HEK293 (cell line): ENCODE measurements at regions not wholly inside any gene's neighbourhood (a gene's known extent, or its start where the extent isn't known, plus 50 kb on each side); places are given as distances from the start of the nearest gene placed in this dataset.

Experiments used
- CTCF ChIA-PET: fragments of 350-600 bp; formaldehyde crosslinking; extraction: SDS; loops from one replicate; lab custom pipeline; 2021; ENCODE audit warnings: antibody characterized with exemption; lab: Yijun Ruan, JAX
- POLR2A ChIA-PET: fragments of 300-600 bp; formaldehyde crosslinking; extraction: SDS; loops from one replicate; lab custom pipeline; 2020; ENCODE audit warnings: antibody characterized with exemption, inconsistent platforms; lab: Yijun Ruan, JAX
- H3K27ac ChIP-seq: fragments of 200-500 bp; sonication (Bioruptor generic); 2 replicates; pipeline ENCODE4 v1.5.1; 2014; ENCODE audit warnings: low read depth, low read length, control low read depth, inconsistent platforms; ENCODE audit errors: extremely low read depth
- H3K36me3 ChIP-seq, 2 experiments: fragments of 200-500 bp in 1 of 2; sonication (Bioruptor generic) in 1 of 2; 1 replicate in 1 of 2; 2 replicates in 1 of 2; pipeline ENCODE4 v1.5.1; 2014 to 2017; ENCODE audit warnings: inconsistent platforms in 2 of 2, low read length in 2 of 2; ENCODE audit not compliant: control insufficient read depth in 2 of 2, insufficient read depth in 1 of 2
- H3K4me1 ChIP-seq: fragments of 200-500 bp; sonication (Bioruptor generic); 2 replicates; pipeline ENCODE4 v1.5.1; 2014; ENCODE audit warnings: mild to moderate bottlenecking, low read length, inconsistent platforms; ENCODE audit not compliant: control insufficient read depth, insufficient read depth
- H3K4me3 ChIP-seq: 2 replicates; pipeline ENCODE4 v1.5.1; 2011; ENCODE audit warnings: low read depth, mild to moderate bottlenecking, control low read depth, low read length, moderate library complexity
- H3K9me3 ChIP-seq: fragments of 200-500 bp; sonication (Bioruptor generic); 2 replicates; pipeline ENCODE4 v1.5.1; 2014; ENCODE audit warnings: low read depth, low read length, inconsistent platforms; ENCODE audit not compliant: control insufficient read depth, insufficient read depth
- GLI2 ChIP-seq: fragments of 450-650 bp; formaldehyde crosslinking; IDR thresholded peaks from 2 replicates; pipeline ENCODE4; 2017; ENCODE audit warnings: missing biosample characterization, missing genetic modification characterization, low read depth, borderline replicate concordance
- GLIS1 ChIP-seq: fragments of 450-650 bp; formaldehyde crosslinking; IDR thresholded peaks from 2 replicates; pipeline ENCODE4 v1.5.1; 2016; ENCODE audit warnings: missing biosample characterization, missing genetic modification characterization
- HOXC10 ChIP-seq: sonication (generic); formaldehyde crosslinking; IDR thresholded peaks from 2 replicates; pipeline ENCODE4 v1.8.1; 2023; ENCODE audit warnings: mild to moderate bottlenecking, missing genetic modification reagents
- KLF17 ChIP-seq: fragments of 450-650 bp; formaldehyde crosslinking; IDR thresholded peaks from 2 replicates; pipeline ENCODE4 v1.5.1; 2016; ENCODE audit warnings: missing biosample characterization, missing genetic modification characterization
- MYNN ChIP-seq: fragments of 450-650 bp; formaldehyde crosslinking; IDR thresholded peaks from 2 replicates; pipeline ENCODE4 v1.5.1; 2016; ENCODE audit warnings: missing biosample characterization, missing genetic modification characterization, borderline replicate concordance
- PRDM6 ChIP-seq: fragments of 450-650 bp; formaldehyde crosslinking; IDR thresholded peaks from 2 replicates; pipeline ENCODE4 v1.5.1; 2017; ENCODE audit warnings: missing biosample characterization, missing genetic modification characterization
- REPIN1 ChIP-seq: fragments of 450-650 bp; formaldehyde crosslinking; IDR thresholded peaks from 2 replicates; pipeline ENCODE4 v1.5.1; 2017; ENCODE audit warnings: missing biosample characterization, missing genetic modification characterization, low read depth
- ZBTB1 ChIP-seq: fragments of 450-650 bp; formaldehyde crosslinking; IDR thresholded peaks from 2 replicates; pipeline ENCODE4 v1.5.1; 2016; ENCODE audit warnings: missing biosample characterization, missing genetic modification characterization
- ZBTB8A ChIP-seq: fragments of 450-650 bp; formaldehyde crosslinking; IDR thresholded peaks from 2 replicates; pipeline ENCODE4 v1.5.1; 2016; ENCODE audit warnings: missing biosample characterization, missing genetic modification characterization
- ZFP3 ChIP-seq: fragments of 450-650 bp; formaldehyde crosslinking; IDR thresholded peaks from 2 replicates; pipeline ENCODE4 v1.5.1; 2016; ENCODE audit warnings: low read depth, missing biosample characterization, missing genetic modification characterization
- ZIC2 ChIP-seq: fragments of 450-650 bp; formaldehyde crosslinking; IDR thresholded peaks from 2 replicates; pipeline ENCODE4 v1.5.1; 2016; ENCODE audit warnings: missing biosample characterization, missing genetic modification characterization
- ZNF211 ChIP-seq: fragments of 450-650 bp; formaldehyde crosslinking; IDR thresholded peaks from 2 replicates; pipeline ENCODE4 v1.5.1; 2016; ENCODE audit warnings: low read depth, missing biosample characterization, missing genetic modification characterization
- ZNF23 ChIP-seq: fragments of 450-650 bp; formaldehyde crosslinking; IDR thresholded peaks from 2 replicates; pipeline ENCODE4 v1.5.1; 2016; ENCODE audit warnings: missing biosample characterization, missing genetic modification characterization, borderline replicate concordance
- ZNF510 ChIP-seq: fragments of 450-650 bp; formaldehyde crosslinking; IDR thresholded peaks from 2 replicates; pipeline ENCODE4 v1.5.1; 2018; ENCODE audit warnings: mild to moderate bottlenecking, missing genetic modification characterization, missing biosample characterization; ENCODE audit not compliant: insufficient replicate concordance
- ZNF544 ChIP-seq: fragments of 450-650 bp; formaldehyde crosslinking; IDR thresholded peaks from 2 replicates; pipeline ENCODE4 v1.5.0; 2017; ENCODE audit warnings: missing biosample characterization, missing genetic modification characterization
- ZNF571 ChIP-seq: fragments of 450-650 bp; formaldehyde crosslinking; IDR thresholded peaks from 2 replicates; pipeline ENCODE4 v1.5.0; 2017; ENCODE audit warnings: missing biosample characterization, missing genetic modification characterization
- ZNF621 ChIP-seq: fragments of 450-650 bp; formaldehyde crosslinking; IDR thresholded peaks from 2 replicates; pipeline ENCODE4 v1.5.1; 2017; ENCODE audit warnings: missing biosample characterization, missing genetic modification characterization
- ZNF670 ChIP-seq: fragments of 450-650 bp; formaldehyde crosslinking; IDR thresholded peaks from 2 replicates; pipeline ENCODE4 v1.5.1; 2016; ENCODE audit warnings: missing biosample characterization, missing genetic modification characterization, low read depth
- ZNF677 ChIP-seq: fragments of 450-650 bp; IDR thresholded peaks from 2 replicates; pipeline ENCODE4 v1.5.0; 2018; ENCODE audit warnings: missing biosample characterization, mild to moderate bottlenecking, missing genetic modification characterization, moderate library complexity
- ZSCAN16 ChIP-seq: fragments of 450-650 bp; formaldehyde crosslinking; IDR thresholded peaks from 2 replicates; pipeline ENCODE4 v1.5.1; 2016; ENCODE audit warnings: missing biosample characterization, missing genetic modification characterization
- TF ChIP-seq, protein P1 (sequence below): fragments of 450-650 bp; IDR thresholded peaks from 2 replicates; pipeline ENCODE4 v1.5.1; 2018; ENCODE audit warnings: missing biosample characterization, missing genetic modification characterization
- TF ChIP-seq, protein P2 (sequence below): fragments of 450-650 bp; formaldehyde crosslinking; IDR thresholded peaks from 2 replicates; pipeline ENCODE4 v1.5.1; 2016; ENCODE audit warnings: missing biosample characterization, missing genetic modification characterization
- TF ChIP-seq, protein P3 (sequence below): fragments of 450-650 bp; formaldehyde crosslinking; IDR thresholded peaks from 2 replicates; pipeline ENCODE4 v1.5.1; 2016; ENCODE audit warnings: missing biosample characterization, missing genetic modification characterization
- TF ChIP-seq, protein P4 (sequence below): fragments of 450-650 bp; formaldehyde crosslinking; IDR thresholded peaks from 2 replicates; pipeline ENCODE4; 2016; ENCODE audit warnings: missing biosample characterization, missing genetic modification characterization
- TF ChIP-seq, protein P5 (sequence below): fragments of 450-650 bp; formaldehyde crosslinking; IDR thresholded peaks from 2 replicates; pipeline ENCODE4 v1.5.1; 2016; ENCODE audit warnings: missing biosample characterization, missing genetic modification characterization

- TF ChIP-seq ZNF621 (tag by site-specific recombination) (no peak), ZNF571 (no peak), HOXC10 (CRISPR knock-in tag) (no peak)
- TF ChIP-seq, protein P1, sequence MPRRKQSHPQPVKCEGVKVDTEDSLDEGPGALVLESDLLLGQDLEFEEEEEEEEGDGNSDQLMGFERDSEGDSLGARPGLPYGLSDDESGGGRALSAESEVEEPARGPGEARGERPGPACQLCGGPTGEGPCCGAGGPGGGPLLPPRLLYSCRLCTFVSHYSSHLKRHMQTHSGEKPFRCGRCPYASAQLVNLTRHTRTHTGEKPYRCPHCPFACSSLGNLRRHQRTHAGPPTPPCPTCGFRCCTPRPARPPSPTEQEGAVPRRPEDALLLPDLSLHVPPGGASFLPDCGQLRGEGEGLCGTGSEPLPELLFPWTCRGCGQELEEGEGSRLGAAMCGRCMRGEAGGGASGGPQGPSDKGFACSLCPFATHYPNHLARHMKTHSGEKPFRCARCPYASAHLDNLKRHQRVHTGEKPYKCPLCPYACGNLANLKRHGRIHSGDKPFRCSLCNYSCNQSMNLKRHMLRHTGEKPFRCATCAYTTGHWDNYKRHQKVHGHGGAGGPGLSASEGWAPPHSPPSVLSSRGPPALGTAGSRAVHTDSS = no peak
Measured at GRCh38 chr17:65362826-65363225, 198.6 kb downstream of the AXIN2 start (continued).

DNA sequence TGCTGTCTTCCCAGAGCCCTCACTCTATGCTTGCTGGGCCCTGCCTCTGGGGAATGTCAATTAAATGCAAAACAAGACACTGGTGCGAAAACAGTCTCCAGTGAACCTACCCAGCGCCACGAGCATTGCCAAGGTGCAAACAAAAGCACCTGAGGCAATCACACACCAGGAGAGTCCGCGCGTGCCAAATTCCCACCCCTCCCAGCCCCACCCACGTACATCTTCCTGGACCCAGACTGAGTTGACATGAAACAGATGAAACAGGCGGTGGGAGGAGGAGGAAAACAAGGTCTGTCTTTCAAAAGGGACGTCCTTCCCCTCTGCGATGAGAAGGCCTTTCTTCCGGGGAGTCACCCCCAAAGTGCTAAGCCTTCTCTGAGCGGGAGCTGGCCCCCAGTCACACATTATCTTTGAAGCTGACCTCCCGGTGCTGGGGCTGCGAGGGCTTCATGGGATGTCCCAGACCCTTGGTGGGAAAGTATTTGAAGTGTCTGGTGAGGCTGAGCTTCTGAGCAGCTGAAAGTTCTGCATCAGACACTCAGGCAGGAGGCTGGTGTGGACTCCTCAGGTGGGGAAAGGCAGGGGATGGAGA lies 200.4 kb downstream of the AXIN2 start:
- Histone ChIP-seq H3K9me3 (no peaks in the 10 kb centered on the region), H3K4me1 (peaks cover 3% of the 10 kb centered on the region; the same call in 1 of the 2 replicates), H3K27ac (no peak overlapping the region), H3K4me3 (no peak overlapping the region), H3K36me3 (no peaks in the 10 kb centered on the region)
- POLR2A ChIA-PET = no interaction called here
- CTCF ChIA-PET = no interaction called here
- TF ChIP-seq REPIN1 = no peak
- no peak for TF ChIP-seq ZNF23 (tag by site-specific recombination)
- no peak for TF ChIP-seq ZBTB1 (tag by site-specific recombination)
- no peak for TF ChIP-seq KLF17 (tag by site-specific recombination)
- no peak for TF ChIP-seq ZBTB8A (tag by site-specific recombination)
- no peak for TF ChIP-seq ZNF510
- TF ChIP-seq ZSCAN16 (tag by site-specific recombination) = no peak
- no peak for TF ChIP-seq PRDM6 (tag by site-specific recombination)
- TF ChIP-seq ZNF670 (tag by site-specific recombination) = no peak
- TF ChIP-seq MYNN (tag by site-specific recombination) = no peak

GRCh38 chr17:65359016-65359415 lies 202.4 kb downstream of the AXIN2 start:
- Histone ChIP-seq H3K4me3 (no peak overlapping the region), H3K9me3 (no peaks in the 10 kb centered on the region), H3K4me1 (no peaks in the 10 kb centered on the region), H3K27ac (no peak overlapping the region), H3K36me3 (no peaks in the 10 kb centered on the region)
- CTCF ChIA-PET = interaction anchor here (0.6 kb wide), 1 partner anchor 15 kb away, joined by 6 read pairs; no protein-coding TSS in a partner anchor
- POLR2A ChIA-PET = no interaction called here
- TF ChIP-seq ZNF544 (tag by site-specific recombination) (no peak), ZNF211 (tag by site-specific recombination) (no peak), ZIC2 (tag by site-specific recombination) (no peak), ZFP3 (tag by site-specific recombination) (no peak), GLI2 (tag by site-specific recombination) (no peak), ZNF677 (no peak), GLIS1 (no peak)
- TF ChIP-seq, protein P2, sequence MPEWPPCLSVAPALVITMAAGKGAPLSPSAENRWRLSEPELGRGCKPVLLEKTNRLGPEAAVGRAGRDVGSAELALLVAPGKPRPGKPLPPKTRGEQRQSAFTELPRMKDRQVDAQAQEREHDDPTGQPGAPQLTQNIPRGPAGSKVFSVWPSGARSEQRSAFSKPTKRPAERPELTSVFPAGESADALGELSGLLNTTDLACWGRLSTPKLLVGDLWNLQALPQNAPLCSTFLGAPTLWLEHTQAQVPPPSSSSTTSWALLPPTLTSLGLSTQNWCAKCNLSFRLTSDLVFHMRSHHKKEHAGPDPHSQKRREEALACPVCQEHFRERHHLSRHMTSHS (tag by site-specific recombination) = no peak
- TF ChIP-seq, protein P3, sequence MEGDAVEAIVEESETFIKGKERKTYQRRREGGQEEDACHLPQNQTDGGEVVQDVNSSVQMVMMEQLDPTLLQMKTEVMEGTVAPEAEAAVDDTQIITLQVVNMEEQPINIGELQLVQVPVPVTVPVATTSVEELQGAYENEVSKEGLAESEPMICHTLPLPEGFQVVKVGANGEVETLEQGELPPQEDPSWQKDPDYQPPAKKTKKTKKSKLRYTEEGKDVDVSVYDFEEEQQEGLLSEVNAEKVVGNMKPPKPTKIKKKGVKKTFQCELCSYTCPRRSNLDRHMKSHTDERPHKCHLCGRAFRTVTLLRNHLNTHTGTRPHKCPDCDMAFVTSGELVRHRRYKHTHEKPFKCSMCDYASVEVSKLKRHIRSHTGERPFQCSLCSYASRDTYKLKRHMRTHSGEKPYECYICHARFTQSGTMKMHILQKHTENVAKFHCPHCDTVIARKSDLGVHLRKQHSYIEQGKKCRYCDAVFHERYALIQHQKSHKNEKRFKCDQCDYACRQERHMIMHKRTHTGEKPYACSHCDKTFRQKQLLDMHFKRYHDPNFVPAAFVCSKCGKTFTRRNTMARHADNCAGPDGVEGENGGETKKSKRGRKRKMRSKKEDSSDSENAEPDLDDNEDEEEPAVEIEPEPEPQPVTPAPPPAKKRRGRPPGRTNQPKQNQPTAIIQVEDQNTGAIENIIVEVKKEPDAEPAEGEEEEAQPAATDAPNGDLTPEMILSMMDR = no peak
- TF ChIP-seq, protein P4, sequence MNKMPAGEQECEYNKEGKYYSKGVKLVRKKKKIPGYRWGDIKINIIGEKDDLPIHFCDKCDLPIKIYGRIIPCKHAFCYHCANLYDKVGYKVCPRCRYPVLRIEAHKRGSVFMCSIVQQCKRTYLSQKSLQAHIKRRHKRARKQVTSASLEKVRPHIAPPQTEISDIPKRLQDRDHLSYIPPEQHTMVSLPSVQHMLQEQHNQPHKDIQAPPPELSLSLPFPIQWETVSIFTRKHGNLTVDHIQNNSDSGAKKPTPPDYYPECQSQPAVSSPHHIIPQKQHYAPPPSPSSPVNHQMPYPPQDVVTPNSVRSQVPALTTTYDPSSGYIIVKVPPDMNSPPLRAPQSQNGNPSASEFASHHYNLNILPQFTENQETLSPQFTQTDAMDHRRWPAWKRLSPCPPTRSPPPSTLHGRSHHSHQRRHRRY = no peak
- TF ChIP-seq, protein P5, sequence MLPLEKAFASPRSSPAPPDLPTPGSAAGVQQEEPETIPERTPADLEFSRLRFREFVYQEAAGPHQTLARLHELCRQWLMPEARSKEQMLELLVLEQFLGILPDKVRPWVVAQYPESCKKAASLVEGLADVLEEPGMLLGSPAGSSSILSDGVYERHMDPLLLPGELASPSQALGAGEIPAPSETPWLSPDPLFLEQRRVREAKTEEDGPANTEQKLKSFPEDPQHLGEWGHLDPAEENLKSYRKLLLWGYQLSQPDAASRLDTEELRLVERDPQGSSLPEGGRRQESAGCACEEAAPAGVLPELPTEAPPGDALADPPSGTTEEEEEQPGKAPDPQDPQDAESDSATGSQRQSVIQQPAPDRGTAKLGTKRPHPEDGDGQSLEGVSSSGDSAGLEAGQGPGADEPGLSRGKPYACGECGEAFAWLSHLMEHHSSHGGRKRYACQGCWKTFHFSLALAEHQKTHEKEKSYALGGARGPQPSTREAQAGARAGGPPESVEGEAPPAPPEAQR = no peak
